Activated CD4-positive, alpha-beta T cell treated with anti-CD3 and anti-CD28 coated beads, Interleukin-2, Interleukin-6, amounts not matched to agents 100 ng/mL and 50 ng/mL, durations not matched to agents 16 hours and 8 hours (primary cell): ENCODE measurements at regions not wholly inside any gene's neighbourhood (a gene's known extent, or its start where the extent isn't known, plus 50 kb on each side); places are given as distances from the start of the nearest gene placed in this dataset.
"Not testable (repeated sequence)": the region's sequence is repeated elsewhere in the genome, so short reads cannot be mapped to it uniquely, and the experiment has no call there.

Experiments
- DNase-seq: peaks from one replicate; pipeline ENCODE4 v3.0.0-alpha.2; 2020

GRCh38 chr16:29156511-29156910, 171.7 kb downstream of the LAT start:
- no peak for DNase-seq

DNA sequence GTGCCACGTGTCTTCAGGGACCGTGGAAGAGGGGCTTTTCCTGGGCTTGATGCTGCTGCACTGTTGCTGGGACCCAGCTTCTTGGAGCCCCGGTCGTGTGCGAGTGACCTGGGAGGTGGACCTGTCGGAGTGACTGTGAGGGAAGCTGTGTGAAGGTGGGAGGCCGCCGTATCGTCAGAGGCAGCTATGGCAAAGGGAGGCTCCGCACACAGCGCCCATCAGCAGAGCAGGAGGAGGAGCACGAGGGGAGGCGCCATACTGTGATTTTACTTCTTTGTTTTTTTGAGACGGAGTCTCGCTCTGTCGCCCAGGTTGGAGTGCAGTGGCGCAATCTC, 171.0 kb downstream of the LAT start:
- DNase-seq, result not testable (repeated sequence)

DNA sequence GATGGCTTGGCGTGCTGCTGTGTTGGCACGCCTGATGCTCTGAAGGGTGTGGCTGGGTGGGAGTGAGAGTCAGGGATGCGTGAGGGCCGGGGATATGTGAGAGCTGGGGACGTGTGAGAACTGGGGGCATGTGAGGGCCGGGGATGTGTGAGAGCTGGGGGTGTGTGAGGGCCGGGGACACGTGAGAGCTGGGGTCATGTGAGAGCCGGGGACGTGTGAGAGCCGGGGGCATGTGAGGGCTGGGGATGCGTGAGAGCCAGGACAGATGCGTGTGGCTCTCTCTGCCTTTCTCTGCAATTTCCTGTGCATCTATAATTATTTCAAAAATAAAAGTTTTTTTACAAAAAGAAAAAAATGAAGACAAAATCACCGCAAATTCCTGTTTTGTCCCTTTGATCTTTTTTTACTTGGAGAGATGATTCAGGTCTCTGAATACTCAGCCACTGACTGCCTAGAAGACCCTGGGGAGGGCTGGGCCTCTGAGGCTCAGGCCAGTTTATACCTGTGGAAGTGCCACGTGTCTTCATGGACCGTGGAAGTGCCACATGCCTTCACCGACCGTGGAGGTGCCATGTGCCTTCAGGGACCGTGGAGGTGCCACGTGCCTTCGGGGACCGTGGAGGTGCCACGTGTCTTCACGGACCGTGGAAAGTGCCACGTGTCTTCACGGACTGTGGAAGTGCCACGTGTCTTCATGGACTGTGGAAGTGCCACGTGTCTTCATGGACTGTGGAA, 170.4 kb downstream of the LAT start:
- not testable (repeated sequence) for DNase-seq

- no peak for DNase-seq
These were observed 169.8 kb downstream of the LAT start for GRCh38 chr16:29154676-29155121.

DNA sequence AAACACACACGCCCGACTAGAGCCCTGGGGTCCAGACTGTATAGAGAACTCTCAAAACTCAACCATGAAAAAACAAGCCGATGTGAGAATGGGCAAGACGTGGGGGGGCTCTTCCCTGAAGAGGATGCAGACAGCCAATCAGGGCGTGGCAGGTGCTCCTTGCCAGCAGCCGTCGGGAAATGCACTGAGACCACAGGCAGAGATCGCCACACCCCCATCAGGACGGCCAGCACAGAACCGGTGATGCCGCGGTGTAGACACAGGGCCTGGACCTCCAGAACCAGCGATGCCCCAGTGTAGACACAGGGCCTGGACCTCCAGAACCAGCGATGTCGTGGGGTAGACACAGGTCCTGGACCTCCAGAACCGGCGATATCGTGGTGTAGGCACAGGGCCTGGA, 169.2 kb downstream of the LAT start:
- DNase-seq, result no peak

DNA sequence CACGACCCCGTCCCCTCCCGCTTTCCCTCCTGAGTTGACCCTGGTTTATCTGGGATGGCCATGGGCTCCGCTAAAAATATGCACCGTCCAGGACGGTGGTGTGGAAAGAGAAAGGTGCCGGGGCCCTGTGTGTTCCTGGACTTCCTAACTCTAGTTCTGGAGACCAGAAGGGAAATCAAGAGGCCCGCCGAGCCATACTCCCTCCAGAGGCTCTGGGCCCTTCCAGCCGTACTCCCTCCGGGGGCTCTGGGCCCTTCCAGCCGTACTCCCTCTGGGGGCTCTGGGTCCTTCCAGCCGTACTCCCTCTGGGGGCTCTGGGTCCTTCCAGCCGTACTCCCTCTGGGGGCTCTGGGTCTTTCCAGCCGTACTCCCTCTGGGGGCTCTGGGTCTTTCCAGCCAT, 168.5 kb downstream of the LAT start:
- not testable (repeated sequence) for DNase-seq

DNA sequence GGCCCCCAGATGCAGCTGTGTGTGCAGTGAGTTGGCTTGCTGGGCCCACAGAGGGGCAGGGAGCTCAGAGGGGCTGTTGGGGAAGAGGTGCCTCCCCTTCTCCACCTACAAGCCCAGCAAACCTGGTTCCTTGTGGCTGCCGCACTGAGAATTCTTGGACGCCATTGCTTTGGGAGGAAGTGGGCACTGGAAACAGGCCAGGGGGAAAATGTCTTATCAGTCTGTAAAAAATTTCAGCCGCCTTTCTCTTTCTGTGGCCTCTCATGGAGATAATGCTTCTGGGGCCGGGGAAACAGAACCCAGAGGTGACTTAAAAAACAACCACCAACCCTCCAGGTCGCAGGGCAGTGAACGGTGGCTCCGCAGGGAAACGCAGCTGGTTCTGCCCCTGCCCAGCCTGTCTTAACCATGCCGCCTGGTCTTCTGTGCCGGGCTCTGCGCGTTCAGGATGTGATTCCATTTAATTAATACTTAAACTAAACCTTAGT, 167.7 kb downstream of the LAT start:
- not testable (repeated sequence) for DNase-seq

DNA sequence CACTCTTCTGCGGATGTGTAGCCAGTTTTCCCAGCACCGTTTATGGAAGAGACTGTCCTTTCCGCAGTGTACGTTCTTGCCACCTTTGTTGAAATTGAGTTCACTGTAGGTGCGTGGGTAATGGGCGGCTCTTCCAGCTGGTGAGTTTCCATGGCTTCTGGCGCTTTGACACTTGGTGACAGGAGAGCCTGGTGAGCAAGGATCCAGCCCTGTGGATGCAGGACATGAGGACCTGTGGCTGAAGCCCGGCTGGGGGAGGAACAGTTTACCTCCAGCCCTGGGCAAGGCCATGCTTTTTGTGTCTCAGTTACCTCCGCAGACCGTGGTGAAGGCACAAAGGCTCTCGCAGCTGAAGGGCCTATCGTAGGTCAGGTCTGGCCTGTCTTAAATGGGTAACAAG, 166.5 kb downstream of the LAT start:
- DNase-seq, result no peak

- DNase-seq, result not testable (repeated sequence)
These were observed 165.1 kb downstream of the LAT start for GRCh38 chr16:29149912-29150311.

- DNase-seq, result peak; percentile 48
These were observed 164.0 kb downstream of the LAT start for GRCh38 chr16:29148867-29149272.

GRCh38 chr16:29148131-29148691, 163.4 kb downstream of the LAT start:
- DNase-seq, result no peak

DNA sequence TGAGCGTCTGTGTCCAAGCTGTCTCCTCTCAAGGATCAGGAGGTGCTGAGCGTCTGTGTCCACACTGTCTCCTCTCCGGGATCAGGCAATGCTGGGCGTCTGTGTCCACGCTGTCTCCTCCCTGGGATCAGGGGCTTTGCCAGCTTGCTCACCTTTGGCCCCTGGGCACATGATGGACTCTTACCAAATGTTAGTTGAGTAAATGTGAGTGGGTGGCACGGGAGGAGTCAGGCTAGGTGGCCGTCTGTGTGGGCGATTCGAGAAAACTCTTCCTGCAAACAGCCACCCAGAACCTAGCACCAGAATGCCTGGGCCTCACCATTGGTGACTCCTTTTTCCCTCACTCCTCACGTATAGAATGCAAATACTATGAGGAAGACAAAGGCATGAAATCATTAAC, 162.9 kb downstream of the LAT start:
- not testable (repeated sequence) for DNase-seq

DNA sequence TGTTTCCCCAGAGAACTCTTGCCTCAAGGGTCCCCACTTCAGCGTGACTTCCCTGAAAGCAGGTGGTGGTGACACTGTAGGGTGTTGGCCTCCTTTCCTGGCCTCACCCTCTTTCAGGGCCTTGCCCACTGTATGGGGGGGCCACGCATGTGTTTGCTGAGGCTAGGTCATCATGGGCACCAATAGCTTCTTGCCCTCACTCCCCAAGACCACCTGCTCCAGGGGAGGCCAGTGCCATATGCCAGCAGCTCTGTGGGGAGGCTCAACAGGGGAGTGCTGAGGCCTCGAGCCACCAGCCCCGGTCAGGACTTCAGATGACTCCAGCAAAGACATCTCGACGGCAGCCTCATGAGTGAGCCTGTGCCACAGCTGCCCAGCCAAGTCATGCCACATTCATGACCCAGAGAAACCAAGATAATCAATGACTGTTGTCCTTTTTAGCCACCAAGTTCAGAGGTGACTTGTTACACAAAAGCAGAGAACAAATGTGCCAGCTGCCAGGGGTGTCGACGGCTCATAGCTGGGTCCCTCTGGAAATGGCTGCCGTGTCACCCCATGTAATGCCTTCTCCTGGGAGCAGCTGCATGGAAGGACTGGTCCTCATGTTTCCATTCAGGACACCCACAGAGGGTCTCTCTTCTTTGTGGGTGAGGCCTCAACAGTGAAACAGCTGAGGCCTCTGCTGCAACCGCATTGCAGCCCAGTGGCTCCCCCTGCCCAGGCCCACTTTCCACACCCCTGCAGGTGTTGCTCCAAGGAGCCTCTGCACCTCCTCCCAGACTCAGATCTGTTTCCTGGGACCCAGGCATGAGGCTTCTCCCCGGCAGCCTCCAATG, 162.2 kb downstream of the LAT start:
- not testable (repeated sequence) for DNase-seq

GRCh38 chr16:29146266-29146665, 161.4 kb downstream of the LAT start:
- no peak for DNase-seq

DNA sequence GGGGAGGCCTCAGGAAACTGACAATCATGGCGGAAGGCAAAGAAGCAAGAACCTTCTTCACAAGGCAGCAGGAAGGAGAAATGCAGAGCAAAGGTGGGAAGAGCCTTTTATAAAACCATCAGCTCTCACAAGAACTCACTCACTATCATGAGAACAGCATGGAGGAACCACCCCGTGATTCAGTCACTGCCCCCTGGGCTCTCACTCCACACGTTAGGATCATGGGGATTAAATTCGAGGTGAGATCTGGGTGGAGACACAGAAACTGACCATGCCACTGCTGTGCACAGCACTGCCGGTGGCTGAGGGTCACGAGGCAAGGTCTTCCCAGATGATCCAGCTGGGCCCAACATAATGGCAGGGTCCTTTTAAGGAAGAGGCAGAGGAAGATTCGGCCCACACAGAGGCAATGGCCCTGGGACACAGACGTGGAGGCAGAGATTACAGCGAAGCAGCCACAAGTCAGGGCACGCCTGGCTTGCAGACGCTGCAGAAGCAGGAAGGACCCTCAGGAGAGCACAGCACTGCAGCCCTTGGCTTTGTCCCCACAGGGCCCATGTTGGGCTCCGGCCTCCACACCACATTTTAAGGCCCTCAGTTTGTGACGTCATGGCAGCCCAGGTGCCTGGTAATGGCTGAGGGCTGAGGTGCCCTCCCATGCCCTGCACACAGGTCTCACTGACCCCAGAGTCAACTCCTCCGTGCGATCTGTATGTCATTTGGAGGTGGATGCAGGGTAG, 160.8 kb downstream of the LAT start:
- not testable (repeated sequence) for DNase-seq

- DNase-seq, result not testable (repeated sequence)
These were observed 160.2 kb downstream of the LAT start for GRCh38 chr16:29145086-29145485.

- not testable (repeated sequence) for DNase-seq
These were observed 159.8 kb downstream of the LAT start for GRCh38 chr16:29144669-29145062.

- DNase-seq, result not testable (repeated sequence)
These were observed 159.2 kb downstream of the LAT start for GRCh38 chr16:29143739-29144668.

DNA sequence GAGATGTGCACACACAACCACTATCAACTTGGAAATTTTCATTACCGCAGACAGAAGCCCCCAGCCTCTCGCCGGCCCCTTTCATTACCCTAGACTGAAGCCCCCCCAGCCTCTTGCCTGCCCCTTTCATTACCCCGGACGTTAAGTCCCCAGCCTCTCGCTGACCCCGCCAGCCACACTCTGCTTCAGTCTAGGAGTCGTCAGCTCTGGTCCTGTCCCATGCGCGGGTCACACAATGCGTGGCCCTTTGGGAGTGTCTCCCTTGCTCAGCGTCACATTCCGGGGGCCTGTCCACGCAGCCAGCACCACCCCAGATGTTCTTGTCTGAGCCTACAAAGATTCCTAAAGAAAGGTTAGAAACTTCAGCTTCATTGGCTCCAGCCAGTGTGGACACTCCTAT, 157.7 kb downstream of the LAT start:
- DNase-seq, result not testable (repeated sequence)

DNA sequence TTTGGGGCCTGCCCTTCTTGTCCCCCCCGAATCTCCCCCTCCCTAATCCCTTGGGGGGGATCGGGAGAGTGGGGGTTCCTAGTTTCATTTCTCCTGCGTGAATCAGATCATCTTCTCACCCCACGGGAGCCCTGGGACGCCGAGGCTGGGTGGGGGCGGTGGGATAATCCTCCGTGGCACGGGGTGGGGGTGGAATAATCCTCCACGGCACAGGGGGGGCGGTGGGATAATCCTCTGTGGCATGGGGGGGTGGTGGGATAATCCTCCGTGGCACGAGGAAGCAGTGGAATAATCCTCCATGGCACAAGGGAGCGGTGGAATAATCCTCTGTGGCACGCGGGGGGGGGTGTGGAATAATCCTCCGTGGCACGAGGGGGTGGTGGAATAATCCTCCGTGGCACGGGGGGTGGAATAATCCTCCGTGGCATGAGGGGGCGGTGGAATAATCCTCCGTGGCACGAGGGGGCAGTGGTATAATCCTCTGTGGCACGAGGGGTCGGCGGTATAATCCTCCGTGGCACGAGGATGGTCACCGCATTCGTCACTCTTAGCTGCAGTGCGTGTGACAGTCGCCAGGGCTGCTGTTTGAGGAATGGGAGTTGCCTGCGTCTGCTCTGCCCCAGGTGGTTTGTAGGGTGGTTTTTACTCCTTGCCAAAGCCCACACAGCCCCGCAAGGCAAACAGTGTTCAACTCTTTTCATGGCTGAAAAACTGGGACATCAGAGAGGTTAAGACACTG, 156.9 kb downstream of the LAT start:
- no peak for DNase-seq

GRCh38 chr16:29141121-29141520, 156.3 kb downstream of the LAT start:
- not testable (repeated sequence) for DNase-seq
